Thyroid gland (tissue), 4 donors: ENCODE measurements at regions not wholly inside any gene's neighbourhood (a gene's known extent, or its start where the extent isn't known, plus 50 kb on each side); places are given as distances from the start of the nearest gene placed in this dataset.

Source experiments
- DNase-seq, 2 donors: peaks; one replicate each; pipeline ENCODE4 v3.0.0-alpha.2; 2019
- H3K27ac ChIP-seq, 3 donors: fragments of 200-600 bp; sonication (generic); 1 replicate in 2 of 3; 2 replicates in 1 of 3; pipeline ENCODE4 v1.5.1; 2016 to 2019; ENCODE audit warnings: mild to moderate bottlenecking in 1 of 3, moderate library complexity in 1 of 3
- H3K27me3 ChIP-seq: fragments of 200-600 bp; sonication (generic); one replicate; pipeline ENCODE4 v1.5.1; 2019
- H3K36me3 ChIP-seq, 2 donors: fragments of 200-600 bp; sonication (generic); one replicate each; pipeline ENCODE4 v1.5.1; 2016 to 2019
- H3K4me1 ChIP-seq, 2 donors: fragments of 200-600 bp; sonication (generic); one replicate each; pipeline ENCODE4 v1.5.1; 2017 to 2019
- H3K4me3 ChIP-seq, 3 donors: fragments of 200-600 bp; sonication (generic); replicated peaks in 1 of 3; 1 replicate in 2 of 3; 2 replicates in 1 of 3; pipeline ENCODE4 v1.5.1; 2016; ENCODE audit warnings: mild to moderate bottlenecking in 1 of 3
- H3K9me3 ChIP-seq: fragments of 200-600 bp; sonication (generic); one replicate; pipeline ENCODE4 v1.5.1; 2017
- CTCF ChIP-seq, 6 experiments: fragments of 200-600 bp in 3 of 6; fragments of 450-650 bp in 3 of 6; sonication (generic) in 3 of 6; IDR thresholded peaks; one replicate each; pipeline ENCODE4 v1.5.1; 2016 to 2019; ENCODE audit warnings: antibody characterized with exemption in 6 of 6, mild to moderate bottlenecking in 2 of 6, inconsistent platforms in 1 of 6, moderate library complexity in 1 of 6
- POLR2A ChIP-seq, 2 donors: fragments of 450-650 bp; IDR thresholded peaks; one replicate each; pipeline ENCODE4 v1.6.1; 2017; ENCODE audit warnings: antibody characterized with exemption in 2 of 2, mild to moderate bottlenecking in 2 of 2, moderate library complexity in 1 of 2
- WGBS, 2 donors: methylation state at CpG; one replicate each; pipeline ENCODE4 v1.1.5; 2017; 5-methylcytosine and 5-hydroxymethylcytosine counted together
- intact Hi-C: fragments of 100-400 bp; cut with DNase I; formaldehyde crosslinking; loops from one replicate; pipeline ENCODE4 v1.15.1; 2023

GRCh38 chr4:13706120-13706519 is 78.6 kb upstream of the BOD1L1 start:
- no peaks in the 10 kb centered on the region for H3K27me3 ChIP-seq
- no peak for TF ChIP-seq CTCF (IDR thresholded peaks at IDR 0.05)
- TF ChIP-seq POLR2A (IDR thresholded peaks at IDR 0.05): no peak
- intact Hi-C loops: no loop called here
- H3K9me3 ChIP-seq: no peaks in the 10 kb centered on the region
- H3K27ac ChIP-seq: no peak overlapping the region
- DNase-seq: no peak
- H3K4me1 ChIP-seq: no peaks in the 10 kb centered on the region
- no peaks in the 10 kb centered on the region for H3K36me3 ChIP-seq
- H3K4me3 ChIP-seq: no peak overlapping the region

- Histone ChIP-seq H3K4me1 (no peaks in the 10 kb centered on the region), H3K36me3 (no peaks in the 10 kb centered on the region), H3K9me3 (no peaks in the 10 kb centered on the region), H3K4me3 (no peak overlapping the region), H3K27ac (no peak overlapping the region), H3K27me3 (no peaks in the 10 kb centered on the region)
- no peak for DNase-seq
- WGBS, 2 donors: 57% methylated on average over 3 of the region's 3 CpGs
- no peak for TF ChIP-seq POLR2A (IDR thresholded peaks at IDR 0.05)
- TF ChIP-seq CTCF (IDR thresholded peaks at IDR 0.05): no peak
- intact Hi-C loops: no loop called here
These were observed 79.2 kb upstream of the BOD1L1 start for GRCh38 chr4:13706716-13707115.

GRCh38 chr4:13710246-13710885 is 82.8 kb upstream of the BOD1L1 start:
- Histone ChIP-seq H3K36me3 (no peaks in the 10 kb centered on the region), H3K9me3 (no peaks in the 10 kb centered on the region), H3K4me3 (no peak overlapping the region), H3K27me3 (no peaks in the 10 kb centered on the region), H3K27ac (no peak overlapping the region), H3K4me1 (no peaks in the 10 kb centered on the region)
- no peak for DNase-seq
- intact Hi-C loops: no loop called here
- 90 to 91% methylated on average over 8 of the region's 8 CpGs for WGBS, 2 donors
- TF ChIP-seq CTCF (IDR thresholded peaks at IDR 0.05): no peak

- WGBS, 2 donors: 58 to 75% methylated on average over 5 of the region's 5 CpGs
- H3K4me1 ChIP-seq: no peaks in the 10 kb centered on the region
- DNase-seq: no peak
- no peak overlapping the region for H3K27ac ChIP-seq
- intact Hi-C loops: no loop called here
- H3K9me3 ChIP-seq: no peaks in the 10 kb centered on the region
- TF ChIP-seq POLR2A (IDR thresholded peaks at IDR 0.05) (no peak), CTCF (IDR thresholded peaks at IDR 0.05) (no peak)
- no peaks in the 10 kb centered on the region for H3K27me3 ChIP-seq
- no peaks in the 10 kb centered on the region for H3K36me3 ChIP-seq
- no peak overlapping the region for H3K4me3 ChIP-seq
These were observed 83.8 kb upstream of the BOD1L1 start for GRCh38 chr4:13711233-13711785.

- TF ChIP-seq CTCF (IDR thresholded peaks at IDR 0.05) (no peak), POLR2A (IDR thresholded peaks at IDR 0.05) (no peak)
- intact Hi-C loops: no loop called here
- 35 to 72% methylated on average over 2 of the region's 2 CpGs for WGBS, 2 donors
- no peaks in the 10 kb centered on the region for H3K4me1 ChIP-seq
- no peaks in the 10 kb centered on the region for H3K27me3 ChIP-seq
- no peaks in the 10 kb centered on the region for H3K36me3 ChIP-seq
- no peaks in the 10 kb centered on the region for H3K9me3 ChIP-seq
- H3K4me3 ChIP-seq: no peak overlapping the region
- no peak for DNase-seq
- no peak overlapping the region for H3K27ac ChIP-seq
These were observed 94.4 kb upstream of the BOD1L1 start for GRCh38 chr4:13721894-13722293.
